ENCODE measurements at regions not wholly inside any gene's neighbourhood (a gene's known extent, or its start where the extent isn't known, plus 50 kb on each side); places are given as distances from the start of the nearest gene placed in this dataset.

- no peaks in the 10 kb centered on the region for H3K9me3 Mint-ChIP-seq
- no peaks in the 10 kb centered on the region for H3K4me1 Mint-ChIP-seq (ENCODE audit: low read depth)
These were observed 1364.7 kb downstream of the KCNT2 start for GRCh38 chr1:195243492-195243891.

GRCh38 chr1:195241066-195241465 lies 1367.2 kb downstream of the KCNT2 start:
- Mint-ChIP-seq H3K4me1 (ENCODE audit: low read depth) (no peaks in the 10 kb centered on the region), H3K27ac (no peak overlapping the region), H3K36me3 (ENCODE audit: low read depth) (no peaks in the 10 kb centered on the region), H3K9me3 (no peaks in the 10 kb centered on the region), H3K27me3 (no peaks in the 10 kb centered on the region), H3K4me3 (no peak overlapping the region)
- no peak for ATAC-seq
- no peak for DNase-seq
- ChIA-PET CTCF (no interaction called here), POLR2A (no interaction called here)
- intact Hi-C loops (cut with micrococcal nuclease) = no loop called here
- TF ChIP-seq CTCF (IDR thresholded peaks at IDR 0.05) = no peak

More at GRCh38 chr1:195243492-195243891, 1364.7 kb downstream of the KCNT2 start:
- DNase-seq = no peak
- ChIA-PET CTCF (no interaction called here), POLR2A (interaction anchor here (0.6 kb wide), 1 partner anchor 1393 kb away, joined by 3 read pairs; no protein-coding TSS in a partner anchor)
- Mint-ChIP-seq H3K36me3 (ENCODE audit: low read depth) (no peaks in the 10 kb centered on the region), H3K4me3 (no peak overlapping the region), H3K27ac (no peak overlapping the region), H3K27me3 (no peaks in the 10 kb centered on the region)
- no peak for TF ChIP-seq CTCF (IDR thresholded peaks at IDR 0.05)
- intact Hi-C loops (cut with micrococcal nuclease) = no loop called here
- ATAC-seq = no peak

GRCh38 chr1:195238313-195238712 lies 1369.9 kb downstream of the KCNT2 start:
- Mint-ChIP-seq H3K4me1 (ENCODE audit: low read depth) (no peaks in the 10 kb centered on the region), H3K36me3 (ENCODE audit: low read depth) (no peaks in the 10 kb centered on the region), H3K4me3 (no peak overlapping the region), H3K27ac (no peak overlapping the region), H3K9me3 (no peaks in the 10 kb centered on the region), H3K27me3 (no peaks in the 10 kb centered on the region)
- CTCF ChIA-PET = no interaction called here
- POLR2A ChIA-PET = no interaction called here
- DNase-seq (no peak), ATAC-seq (no peak)
- no peak for TF ChIP-seq CTCF (IDR thresholded peaks at IDR 0.05)
- intact Hi-C loops (cut with micrococcal nuclease) = no loop called here

- DNase-seq (no peak), ATAC-seq (no peak)
- no peak overlapping the region for H3K4me3 Mint-ChIP-seq
- H3K27ac Mint-ChIP-seq = no peak overlapping the region
- TF ChIP-seq CTCF (IDR thresholded peaks at IDR 0.05) = no peak
- intact Hi-C loops (cut with micrococcal nuclease) = no loop called here
- H3K9me3 Mint-ChIP-seq = no peaks in the 10 kb centered on the region
- ChIA-PET CTCF (no interaction called here), POLR2A (no interaction called here)
- H3K36me3 Mint-ChIP-seq (ENCODE audit: low read depth) = no peaks in the 10 kb centered on the region
- no peaks in the 10 kb centered on the region for H3K4me1 Mint-ChIP-seq (ENCODE audit: low read depth)
- H3K27me3 Mint-ChIP-seq = no peaks in the 10 kb centered on the region
These were observed 1371.0 kb downstream of the KCNT2 start for GRCh38 chr1:195236991-195237889.

GRCh38 chr1:195218428-195219212 lies 1389.6 kb downstream of the KCNT2 start:
- H3K4me3 Mint-ChIP-seq = no peak overlapping the region
- no peak overlapping the region for H3K27ac Mint-ChIP-seq
- intact Hi-C loops (cut with micrococcal nuclease) = no loop called here
- ATAC-seq = no peak
- no peaks in the 10 kb centered on the region for H3K4me1 Mint-ChIP-seq (ENCODE audit: low read depth)
- ChIA-PET POLR2A (no interaction called here), CTCF (no interaction called here)
- no peaks in the 10 kb centered on the region for H3K27me3 Mint-ChIP-seq
- no peaks in the 10 kb centered on the region for H3K36me3 Mint-ChIP-seq (ENCODE audit: low read depth)
- peaks cover 1% of the 10 kb centered on the region for H3K9me3 Mint-ChIP-seq
- TF ChIP-seq CTCF (IDR thresholded peaks at IDR 0.05) = no peak
- DNase-seq = no peak
